NCI-H2029 treated with DMSO at 0.1 percent for 48 hours (cell line): ENCODE measurements at regions not wholly inside any gene's neighbourhood (a gene's known extent, or its start where the extent isn't known, plus 50 kb on each side); places are given as distances from the start of the nearest gene placed in this dataset.

Experiments used
- DNase-seq: peaks from one replicate; lab custom pipeline; 2025; lab: John Stamatoyannopoulos, UW

GRCh38 chr2:198702796-198703195 lies 754.9 kb downstream of the SATB2 start:
- no peak for DNase-seq

- no peak for DNase-seq
These were observed 756.3 kb downstream of the SATB2 start for GRCh38 chr2:198701481-198701880.

- no peak for DNase-seq
These were observed 757.4 kb downstream of the SATB2 start for GRCh38 chr2:198700319-198700718.

GRCh38 chr2:198698230-198698629 lies 759.5 kb downstream of the SATB2 start:
- no peak for DNase-seq

- DNase-seq: no peak
These were observed 759.9 kb downstream of the SATB2 start for GRCh38 chr2:198697794-198698193.

GRCh38 chr2:198697218-198697617 lies 760.5 kb downstream of the SATB2 start:
- DNase-seq: no peak

GRCh38 chr2:198695879-198696278 lies 761.9 kb downstream of the SATB2 start:
- no peak for DNase-seq

GRCh38 chr2:198692907-198693510 lies 764.7 kb downstream of the SATB2 start:
- DNase-seq: no peak

GRCh38 chr2:198691236-198691635 lies 766.5 kb downstream of the SATB2 start:
- DNase-seq: no peak

- no peak for DNase-seq
These were observed 793.4 kb downstream of the SATB2 start for GRCh38 chr2:198664321-198664720.

- no peak for DNase-seq
These were observed 794.8 kb downstream of the SATB2 start for GRCh38 chr2:198662905-198663304.

GRCh38 chr2:198660501-198660900 lies 797.2 kb downstream of the SATB2 start:
- DNase-seq: no peak

- no peak for DNase-seq
These were observed 798.5 kb downstream of the SATB2 start for GRCh38 chr2:198659096-198659870.

- DNase-seq: no peak
These were observed 800.1 kb downstream of the SATB2 start for GRCh38 chr2:198657512-198658121.

GRCh38 chr2:198656869-198657268 lies 800.9 kb downstream of the SATB2 start:
- no peak for DNase-seq

GRCh38 chr2:198654646-198655045 lies 803.1 kb downstream of the SATB2 start:
- no peak for DNase-seq

- DNase-seq: no peak
These were observed 804.4 kb downstream of the SATB2 start for GRCh38 chr2:198653311-198653710.

GRCh38 chr2:198652461-198652860 lies 805.3 kb downstream of the SATB2 start:
- DNase-seq: no peak

GRCh38 chr2:198645816-198646215 lies 811.9 kb downstream of the SATB2 start:
- DNase-seq: no peak

- DNase-seq: no peak
These were observed 816.6 kb downstream of the SATB2 start for GRCh38 chr2:198641161-198641560.

- no peak for DNase-seq
These were observed 817.3 kb downstream of the SATB2 start for GRCh38 chr2:198640463-198640862.

GRCh38 chr2:198639580-198639979 lies 818.2 kb downstream of the SATB2 start:
- no peak for DNase-seq

- DNase-seq: no peak
These were observed 819.2 kb downstream of the SATB2 start for GRCh38 chr2:198638577-198638976.
